Vagina (tissue), 2 donors: ENCODE measurements at regions not wholly inside any gene's neighbourhood (a gene's known extent, or its start where the extent isn't known, plus 50 kb on each side); places are given as distances from the start of the nearest gene placed in this dataset.

Experiments
- POLR2A ChIP-seq, 2 donors: fragments of 450-650 bp; IDR thresholded peaks; one replicate each; pipeline ENCODE4 v1.6.1; 2017; ENCODE audit warnings: antibody characterized with exemption in 2 of 2, mild to moderate bottlenecking in 2 of 2, moderate library complexity in 2 of 2
- TF ChIP-seq, protein P1 (sequence below), 3 experiments: fragments of 450-650 bp in 2 of 3; fragments of 200-600 bp in 1 of 3; sonication (generic) in 1 of 3; IDR thresholded peaks; one replicate each; pipeline ENCODE4 v1.5.1; 2017 to 2019; ENCODE audit warnings: antibody characterized with exemption in 3 of 3, mild to moderate bottlenecking in 2 of 3, moderate library complexity in 2 of 3

- TF ChIP-seq, protein P1, sequence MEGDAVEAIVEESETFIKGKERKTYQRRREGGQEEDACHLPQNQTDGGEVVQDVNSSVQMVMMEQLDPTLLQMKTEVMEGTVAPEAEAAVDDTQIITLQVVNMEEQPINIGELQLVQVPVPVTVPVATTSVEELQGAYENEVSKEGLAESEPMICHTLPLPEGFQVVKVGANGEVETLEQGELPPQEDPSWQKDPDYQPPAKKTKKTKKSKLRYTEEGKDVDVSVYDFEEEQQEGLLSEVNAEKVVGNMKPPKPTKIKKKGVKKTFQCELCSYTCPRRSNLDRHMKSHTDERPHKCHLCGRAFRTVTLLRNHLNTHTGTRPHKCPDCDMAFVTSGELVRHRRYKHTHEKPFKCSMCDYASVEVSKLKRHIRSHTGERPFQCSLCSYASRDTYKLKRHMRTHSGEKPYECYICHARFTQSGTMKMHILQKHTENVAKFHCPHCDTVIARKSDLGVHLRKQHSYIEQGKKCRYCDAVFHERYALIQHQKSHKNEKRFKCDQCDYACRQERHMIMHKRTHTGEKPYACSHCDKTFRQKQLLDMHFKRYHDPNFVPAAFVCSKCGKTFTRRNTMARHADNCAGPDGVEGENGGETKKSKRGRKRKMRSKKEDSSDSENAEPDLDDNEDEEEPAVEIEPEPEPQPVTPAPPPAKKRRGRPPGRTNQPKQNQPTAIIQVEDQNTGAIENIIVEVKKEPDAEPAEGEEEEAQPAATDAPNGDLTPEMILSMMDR (IDR thresholded peaks at IDR 0.05), result no peak
- TF ChIP-seq POLR2A (IDR thresholded peaks at IDR 0.05), result no peak
Observed at GRCh38 chr14:53398616-53399015, 245.5 kb upstream of the DDHD1 start.
